Astrocyte of the spinal cord (primary cell): ENCODE measurements at regions not wholly inside any gene's neighbourhood (a gene's known extent, or its start where the extent isn't known, plus 50 kb on each side); places are given as distances from the start of the nearest gene placed in this dataset.
"Not testable (repeated sequence)": the region's sequence is repeated elsewhere in the genome, so short reads cannot be mapped to it uniquely, and the experiment has no call there.

Source experiments
- DNase-seq: peaks from one replicate; pipeline ENCODE4 v3.0.0; 2011; ENCODE audit warnings: low read depth, low spot score
- H3K4me3 ChIP-seq: 2 replicates; pipeline ENCODE4 v1.5.1; 2011; ENCODE audit warnings: low read depth, mild to moderate bottlenecking, low read length, moderate library complexity
- CTCF ChIP-seq: IDR thresholded peaks from 2 replicates; pipeline ENCODE4 v1.5.1; 2012; ENCODE audit warnings: low read depth, mild to moderate bottlenecking, low read length, inconsistent platforms
- in situ Hi-C: cut with HindIII; loops from 2 replicates; pipeline ENCODE4 v1.10.0; 2017; ENCODE audit warnings: low sequenced_read_pairs

- TF ChIP-seq CTCF = no peak
- no peak for DNase-seq
- in situ Hi-C loops = no loop called here
- no peak overlapping the region for H3K4me3 ChIP-seq
These were observed 145.0 kb upstream of the GRK3 start for GRCh38 chr22:25419247-25420113.

- DNase-seq, H3K4me3 ChIP-seq, in situ Hi-C loops: not testable (repeated sequence)
These were observed 144.4 kb upstream of the GRK3 start for GRCh38 chr22:25420114-25420441.

DNA sequence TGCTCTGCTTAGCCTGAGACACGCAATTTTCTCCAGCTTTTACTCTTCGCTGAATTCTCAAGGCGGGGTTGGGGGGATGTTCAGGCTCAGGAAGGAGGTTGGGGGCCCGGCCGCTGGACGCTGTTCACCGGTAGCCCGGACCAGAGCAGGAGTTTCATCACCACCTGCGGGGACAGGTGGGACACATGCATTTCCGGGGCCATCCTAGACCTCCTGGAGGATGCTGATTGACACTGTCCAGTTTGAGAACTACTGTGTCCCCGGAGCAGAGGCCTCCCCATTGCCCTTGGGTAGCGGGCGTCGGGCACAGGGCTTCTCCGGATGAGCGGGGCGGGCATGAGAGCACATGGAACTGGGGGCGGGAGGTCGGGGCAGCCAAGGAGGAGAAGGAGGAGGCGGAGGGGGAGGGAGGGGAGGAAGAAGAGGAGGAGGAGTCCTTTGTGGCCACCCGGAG, 144.0 kb upstream of the GRK3 start:
- in situ Hi-C loops = no loop called here
- no peak overlapping the region for H3K4me3 ChIP-seq
- DNase-seq = no peak
- no peak for TF ChIP-seq CTCF

DNA sequence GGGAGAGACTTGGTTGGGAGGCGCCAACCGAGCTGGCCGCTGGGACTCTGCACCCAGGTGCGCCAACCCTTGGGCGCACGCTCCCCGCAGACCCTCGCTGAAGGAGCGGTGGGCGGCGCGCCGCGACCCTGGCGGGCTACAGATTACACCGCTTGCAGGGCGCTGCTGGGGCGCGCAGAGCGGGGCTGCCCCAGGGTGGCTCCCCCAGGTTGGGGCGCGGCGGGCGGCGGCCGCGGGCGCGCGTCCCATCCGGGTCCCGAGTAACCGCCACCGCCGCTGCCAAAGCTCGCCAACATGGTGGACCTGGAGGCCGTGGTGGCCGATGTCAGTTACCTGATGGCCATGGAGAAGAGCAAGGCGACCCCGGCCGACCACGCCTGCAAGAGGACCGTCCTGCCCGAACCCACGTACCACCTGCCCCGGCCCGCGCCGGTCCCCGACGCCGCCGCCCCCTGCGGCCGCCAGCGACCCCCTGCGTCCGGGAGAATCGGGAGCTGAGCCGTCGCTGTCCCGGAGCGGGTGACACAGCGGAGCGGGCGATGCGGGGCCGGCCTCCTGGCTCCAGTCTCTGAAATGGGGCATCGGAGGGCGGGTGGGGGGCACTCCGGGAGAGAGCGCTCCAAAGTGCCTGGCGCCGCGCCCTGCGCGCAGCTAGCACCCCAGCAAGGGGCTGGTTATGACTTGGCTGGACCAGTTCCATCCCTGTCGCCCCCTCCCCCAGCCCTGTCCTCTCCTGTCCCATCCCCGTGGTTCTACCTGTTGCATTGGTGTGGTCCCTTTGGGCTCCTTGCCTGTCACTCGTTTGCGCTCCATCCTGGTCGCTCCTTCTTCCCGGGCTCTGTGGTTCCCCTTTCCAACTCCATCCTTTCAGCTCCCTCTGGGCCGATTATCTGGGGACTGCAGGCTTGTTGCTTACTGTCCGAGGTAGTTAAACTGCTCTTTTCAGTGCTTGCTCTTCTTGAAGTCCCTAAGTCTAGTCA, 143.3 kb upstream of the GRK3 start:
- H3K4me3 ChIP-seq = no peak overlapping the region
- no peak for TF ChIP-seq CTCF
- in situ Hi-C loops = no loop called here
- DNase-seq = no peak

GRCh38 chr22:25426530-25427308, 137.8 kb upstream of the GRK3 start:
- peak; percentile 34 for TF ChIP-seq CTCF
- DNase-seq, H3K4me3 ChIP-seq, in situ Hi-C loops: not testable (repeated sequence)

- in situ Hi-C loops = not testable (repeated sequence)
These were observed 132.7 kb upstream of the GRK3 start for GRCh38 chr22:25431637-25432342.

GRCh38 chr22:25433381-25433970, 131.0 kb upstream of the GRK3 start:
- in situ Hi-C loops, DNase-seq, H3K4me3 ChIP-seq: not testable (repeated sequence)

More at GRCh38 chr22:25431637-25432342, 132.7 kb upstream of the GRK3 start:
- not testable (repeated sequence) for H3K4me3 ChIP-seq, DNase-seq
